Activated effector memory CD4-positive, alpha-beta T cell treated with Interleukin-2 at 50 U/mL for 16 hours (primary cell): ENCODE measurements at regions not wholly inside any gene's neighbourhood (a gene's known extent, or its start where the extent isn't known, plus 50 kb on each side); places are given as distances from the start of the nearest gene placed in this dataset.
"Not testable (repeated sequence)": the region's sequence is repeated elsewhere in the genome, so short reads cannot be mapped to it uniquely, and the experiment has no call there.

Experiments used
- DNase-seq: peaks from one replicate; pipeline ENCODE4 v3.0.0-alpha.2; 2020

- no peak for DNase-seq
Measured at GRCh38 chr21:35982717-35983116, 77.6 kb downstream of the SETD4 start.

- no peak for DNase-seq
Measured at GRCh38 chr21:35981514-35982070, 78.7 kb downstream of the SETD4 start.

- DNase-seq, result no peak
Measured at GRCh38 chr21:35980821-35981220, 79.5 kb downstream of the SETD4 start.

GRCh38 chr21:35977860-35978259 lies 82.5 kb downstream of the SETD4 start:
- not testable (repeated sequence) for DNase-seq

- DNase-seq, result no peak
Measured at GRCh38 chr21:35976929-35977328, 83.4 kb downstream of the SETD4 start.

- DNase-seq, result no peak
Measured at GRCh38 chr21:35976481-35976880, 83.8 kb downstream of the SETD4 start.

- no peak for DNase-seq
Measured at GRCh38 chr21:35974775-35975174, 85.6 kb downstream of the SETD4 start.

GRCh38 chr21:35971824-35972223 lies 88.5 kb downstream of the SETD4 start:
- no peak for DNase-seq

- no peak for DNase-seq
Measured at GRCh38 chr21:35969281-35969680, 91.0 kb downstream of the SETD4 start.

- no peak for DNase-seq
Measured at GRCh38 chr21:35968564-35968963, 91.8 kb downstream of the SETD4 start.

- DNase-seq, result no peak
Measured at GRCh38 chr21:35965699-35966098, 94.6 kb downstream of the SETD4 start.

- DNase-seq, result no peak
Measured at GRCh38 chr21:35963920-35964451, 96.3 kb downstream of the SETD4 start.

- no peak for DNase-seq
Measured at GRCh38 chr21:35962917-35963316, 97.4 kb downstream of the SETD4 start.

GRCh38 chr21:35954066-35954465 lies 106.3 kb downstream of the SETD4 start:
- DNase-seq, result no peak

- DNase-seq, result no peak
Measured at GRCh38 chr21:35953597-35953996, 106.7 kb downstream of the SETD4 start.

- no peak for DNase-seq
Measured at GRCh38 chr21:35952651-35953340, 107.5 kb downstream of the SETD4 start.

- no peak for DNase-seq
Measured at GRCh38 chr21:35948982-35949381, 111.3 kb downstream of the SETD4 start.

GRCh38 chr21:35945089-35945671 lies 115.1 kb downstream of the SETD4 start:
- DNase-seq, result no peak

- DNase-seq, result no peak
Measured at GRCh38 chr21:35943752-35944151, 116.6 kb downstream of the SETD4 start.

GRCh38 chr21:35942211-35943144 lies 117.8 kb downstream of the SETD4 start:
- DNase-seq, result no peak

- DNase-seq, result no peak
Measured at GRCh38 chr21:35940074-35940927, 120.0 kb downstream of the SETD4 start.

GRCh38 chr21:35938446-35938845 lies 121.9 kb downstream of the SETD4 start:
- DNase-seq, result no peak
